PC-3 (cell line): ENCODE measurements at regions not wholly inside any gene's neighbourhood (a gene's known extent, or its start where the extent isn't known, plus 50 kb on each side); places are given as distances from the start of the nearest gene placed in this dataset.

Experiments
- ATAC-seq: fragments of 200-7000 bp; cut with Tn5 transposase; 2 replicates; pipeline ENCODE4 v1.9.1; 2020; ENCODE audit warnings: mild to moderate bottlenecking, moderate library complexity
- BruUV-seq: library from RNA; stranded (reverse); fragments of 400-500 nt; replicated peaks from 2 replicates; lab custom pipeline; 2021; lab: Mats Ljungman, UMichigan
- CTCF ChIA-PET: fragments of 300-600 bp; sonication (Branson Sonifier 250); formaldehyde crosslinking; loops from one replicate; lab custom pipeline; 2022; ENCODE audit warnings: antibody characterized with exemption; lab: Charles Lee
- POLR2A ChIA-PET: fragments of 300-600 bp; sonication (Branson Sonifier 250); formaldehyde crosslinking; loops from one replicate; lab custom pipeline; 2022; ENCODE audit warnings: antibody characterized with exemption; ENCODE audit not compliant: unreplicated experiment; lab: Charles Lee
- DNase-seq: peaks from one replicate; pipeline ENCODE4 v3.0.0-alpha.2; 2015
- H2AFZ ChIP-seq: fragments of 300-600 bp; sonication (generic); 2 replicates; pipeline ENCODE4 v1.6.0; 2016; ENCODE audit warnings: antibody characterized with exemption, low read length
- H3F3A ChIP-seq: fragments of 300-600 bp; sonication (generic); one replicate; pipeline ENCODE4 v1.6.0; 2017; ENCODE audit warnings: antibody characterized with exemption, low read length, control low read depth, mild to moderate bottlenecking; ENCODE audit not compliant: unreplicated experiment
- H3K27ac ChIP-seq: fragments of 300-600 bp; sonication (generic); 2 replicates; pipeline ENCODE4 v1.5.1; 2016; ENCODE audit warnings: mild to moderate bottlenecking, low read length
- H3K27me3 ChIP-seq: fragments of 300-600 bp; sonication (generic); 2 replicates; pipeline ENCODE4 v1.6.1; 2016; ENCODE audit warnings: low read length, mixed read lengths
- H3K36me3 ChIP-seq: fragments of 300-600 bp; sonication (generic); 2 replicates; pipeline ENCODE4 v1.6.1; 2016; ENCODE audit warnings: low read depth, mixed run types, low read length, mixed read lengths
- H3K4me1 ChIP-seq: fragments of 300-600 bp; sonication (generic); 2 replicates; pipeline ENCODE4 v1.5.1; 2016; ENCODE audit warnings: low read length; ENCODE audit not compliant: insufficient read depth
- H3K4me2 ChIP-seq: fragments of 300-600 bp; sonication (generic); 2 replicates; pipeline ENCODE4 v1.6.0; 2016; ENCODE audit warnings: low read length
- H3K4me3 ChIP-seq: fragments of 300-600 bp; sonication (generic); 2 replicates; pipeline ENCODE4 v1.5.1; 2016; ENCODE audit warnings: mild to moderate bottlenecking, low read length, mixed read lengths
- H3K79me2 ChIP-seq: fragments of 300-600 bp; sonication (generic); 2 replicates; pipeline ENCODE4 v1.6.1; 2017; ENCODE audit warnings: low read length, mixed read lengths
- H3K9ac ChIP-seq: fragments of 300-600 bp; sonication (generic); 2 replicates; pipeline ENCODE4 v1.6.0; 2016; ENCODE audit warnings: mild to moderate bottlenecking, low read length
- H3K9me2 ChIP-seq: fragments of 300-600 bp; sonication (generic); replicated peaks from 2 replicates; pipeline ENCODE4 v1.6.1; 2016; ENCODE audit warnings: mixed run types, low read length, mixed read lengths
- H3K9me3 ChIP-seq: fragments of 300-600 bp; sonication (generic); 2 replicates; pipeline ENCODE4 v1.6.1; 2016; ENCODE audit warnings: low read length, mixed read lengths
- H4K20me1 ChIP-seq: fragments of 300-600 bp; sonication (generic); 2 replicates; pipeline ENCODE4 v1.6.1; 2016; ENCODE audit warnings: low read length, mixed read lengths
- CTCF ChIP-seq: fragments of 300-600 bp; sonication (generic); conservative IDR thresholded peaks from 2 replicates; pipeline ENCODE4 v1.5.1; 2017; ENCODE audit warnings: antibody characterized with exemption, low read depth, mild to moderate bottlenecking, low read length
- EZH2 ChIP-seq: fragments of 300-600 bp; sonication (generic); IDR thresholded peaks from one replicate; pipeline ENCODE4 v1.6.1; 2017; ENCODE audit warnings: antibody characterized with exemption, mild to moderate bottlenecking, low read length; ENCODE audit not compliant: unreplicated experiment
- EZH2phosphoT487 ChIP-seq: fragments of 300-600 bp; sonication (generic); IDR thresholded peaks from 2 replicates; pipeline ENCODE4 v1.6.1; 2018; ENCODE audit warnings: mild to moderate bottlenecking, antibody characterized with exemption, low read length, borderline replicate concordance
- intact Hi-C: fragments of 100-400 bp; cut with micrococcal nuclease; formaldehyde crosslinking; loops from 2 replicates; pipeline ENCODE4 v1.9.0; 2023

GRCh38 chr9:78491402-78491801 is 194.5 kb downstream of the PSAT1 start:
- H2AFZ ChIP-seq, result no peak overlapping the region
- POLR2A ChIA-PET, result no interaction called here
- no peak for DNase-seq
- no TSS peak for BruUV-seq
- H3K4me2 ChIP-seq, result no peak overlapping the region
- H3K9me3 ChIP-seq, result no peaks in the 10 kb centered on the region
- H3K27ac ChIP-seq, result no peak overlapping the region
- no peak for ATAC-seq
- H3K36me3 ChIP-seq, result no peaks in the 10 kb centered on the region
- H3K79me2 ChIP-seq, result no peaks in the 10 kb centered on the region
- CTCF ChIA-PET, result no interaction called here
- no peaks in the 10 kb centered on the region for H3K27me3 ChIP-seq
- TF ChIP-seq EZH2phosphoT487, result no peak
- TF ChIP-seq CTCF, result no peak
- no peak for TF ChIP-seq EZH2
- no peaks in the 10 kb centered on the region for H3K9me2 ChIP-seq
- no peak overlapping the region for H3K4me3 ChIP-seq
- no peaks in the 10 kb centered on the region for H3K4me1 ChIP-seq
- no peaks in the 10 kb centered on the region for H4K20me1 ChIP-seq
- H3K9ac ChIP-seq, result no peak overlapping the region
- intact Hi-C loops, result no loop called here
- no peaks in the 10 kb centered on the region for H3F3A ChIP-seq

GRCh38 chr9:78493166-78493742 is 196.3 kb downstream of the PSAT1 start:
- BruUV-seq, result no TSS peak
- intact Hi-C loops, result no loop called here
- Histone ChIP-seq H3K36me3 (no peaks in the 10 kb centered on the region), H3K27ac (no peak overlapping the region), H3K4me2 (no peak overlapping the region), H3F3A (no peaks in the 10 kb centered on the region), H3K9ac (no peak overlapping the region), H3K4me1 (no peaks in the 10 kb centered on the region), H3K4me3 (no peak overlapping the region), H3K9me2 (no peaks in the 10 kb centered on the region), H2AFZ (no peak overlapping the region), H3K27me3 (no peaks in the 10 kb centered on the region), H4K20me1 (no peaks in the 10 kb centered on the region), H3K79me2 (no peaks in the 10 kb centered on the region), H3K9me3 (no peaks in the 10 kb centered on the region)
- CTCF ChIA-PET, result no interaction called here
- POLR2A ChIA-PET, result no interaction called here
- ATAC-seq (no peak), DNase-seq (no peak)
- TF ChIP-seq EZH2 (no peak), CTCF (no peak), EZH2phosphoT487 (no peak)

GRCh38 chr9:78502566-78502965 is 205.6 kb downstream of the PSAT1 start:
- Histone ChIP-seq H3K9me3 (no peaks in the 10 kb centered on the region), H3F3A (no peaks in the 10 kb centered on the region), H3K4me1 (no peaks in the 10 kb centered on the region), H3K9me2 (no peaks in the 10 kb centered on the region), H3K36me3 (no peaks in the 10 kb centered on the region), H3K27me3 (no peaks in the 10 kb centered on the region), H3K79me2 (no peaks in the 10 kb centered on the region), H3K27ac (no peak overlapping the region), H3K9ac (no peak overlapping the region), H3K4me2 (no peak overlapping the region), H2AFZ (no peak overlapping the region), H4K20me1 (no peaks in the 10 kb centered on the region), H3K4me3 (no peak overlapping the region)
- TF ChIP-seq CTCF (no peak), EZH2phosphoT487 (no peak)
- BruUV-seq, result no TSS peak
- ATAC-seq (no peak), DNase-seq (no peak)
- ChIA-PET POLR2A (no interaction called here), CTCF (no interaction called here)
- intact Hi-C loops, result no loop called here
